ENCODE measurements at regions not wholly inside any gene's neighbourhood (a gene's known extent, or its start where the extent isn't known, plus 50 kb on each side); places are given as distances from the start of the nearest gene placed in this dataset.
A peak's percentile ranks its signal among the peaks of the same experiment; 100 is the strongest.
"Not testable (repeated sequence)": the region's sequence is repeated elsewhere in the genome, so short reads cannot be mapped to it uniquely, and the experiment has no call there.

- H3K9me3 Mint-ChIP-seq; POLR2A ChIA-PET; intact Hi-C loops (cut with micrococcal nuclease); H3K36me3 Mint-ChIP-seq; H3K36me3 ChIP-seq (ENCODE audit: control insufficient read depth in 2 of 3, insufficient read depth in 3 of 3, low read length in 3 of 3); H3K27me3 ChIP-seq (ENCODE audit: control insufficient read depth in 2 of 2, insufficient read depth in 2 of 2, low read length in 2 of 2); H3K4me1 ChIP-seq (ENCODE audit: control insufficient read depth in 2 of 2, insufficient read depth in 2 of 2, low read length in 2 of 2); H3K4me3 Mint-ChIP-seq; H3K4me3 ChIP-seq (ENCODE audit: low read length); H3K4me1 Mint-ChIP-seq; H3K9me3 ChIP-seq (ENCODE audit: control insufficient read depth in 2 of 3, low read length in 3 of 3); H3K27ac ChIP-seq (ENCODE audit: low read depth, low read length); DNase-seq; ATAC-seq; H3K27ac Mint-ChIP-seq; CTCF ChIA-PET: not testable (repeated sequence)
- H3K27me3 Mint-ChIP-seq = peaks cover 4 to 29% (median 12%) of the 10 kb centered on the region in 5 donors
Observed at GRCh38 chr22:23464796-23465195, 115.3 kb downstream of the IGLL1 start.

- ATAC-seq = peak; percentile 32
- H3K4me3 ChIP-seq (ENCODE audit: low read length); DNase-seq; H3K4me3 Mint-ChIP-seq; H3K9me3 Mint-ChIP-seq; H3K27ac Mint-ChIP-seq; POLR2A ChIA-PET; H3K9me3 ChIP-seq (ENCODE audit: control insufficient read depth in 2 of 3, low read length in 3 of 3); intact Hi-C loops (cut with micrococcal nuclease); H3K4me1 ChIP-seq (ENCODE audit: control insufficient read depth in 2 of 2, insufficient read depth in 2 of 2, low read length in 2 of 2); H3K36me3 Mint-ChIP-seq; CTCF ChIA-PET; H3K36me3 ChIP-seq (ENCODE audit: control insufficient read depth in 2 of 3, insufficient read depth in 3 of 3, low read length in 3 of 3); H3K27ac ChIP-seq (ENCODE audit: low read depth, low read length); H3K27me3 ChIP-seq (ENCODE audit: control insufficient read depth in 2 of 2, insufficient read depth in 2 of 2, low read length in 2 of 2): not testable (repeated sequence)
- Mint-ChIP-seq H3K4me1 (peaks cover 0 to 14% (median 8%) of the 10 kb centered on the region in 7 donors), H3K27me3 (peaks cover 19 to 41% (median 37%) of the 10 kb centered on the region in 5 donors)
Observed at GRCh38 chr22:23460517-23461031, 119.5 kb downstream of the IGLL1 start.

- H3K36me3 ChIP-seq (ENCODE audit: control insufficient read depth in 2 of 3, insufficient read depth in 3 of 3, low read length in 3 of 3); CTCF ChIA-PET; H3K27me3 ChIP-seq (ENCODE audit: control insufficient read depth in 2 of 2, insufficient read depth in 2 of 2, low read length in 2 of 2); intact Hi-C loops (cut with micrococcal nuclease); H3K4me1 ChIP-seq (ENCODE audit: control insufficient read depth in 2 of 2, insufficient read depth in 2 of 2, low read length in 2 of 2); H3K9me3 Mint-ChIP-seq; H3K9me3 ChIP-seq (ENCODE audit: control insufficient read depth in 2 of 3, low read length in 3 of 3); H3K4me3 Mint-ChIP-seq; DNase-seq; ATAC-seq; H3K36me3 Mint-ChIP-seq; POLR2A ChIA-PET; H3K27ac ChIP-seq (ENCODE audit: low read depth, low read length); H3K27ac Mint-ChIP-seq; H3K4me3 ChIP-seq (ENCODE audit: low read length): not testable (repeated sequence)
- peaks cover 21 to 46% (median 39%) of the 10 kb centered on the region in 5 donors for H3K27me3 Mint-ChIP-seq
- H3K4me1 Mint-ChIP-seq = peaks cover 0 to 14% (median 8%) of the 10 kb centered on the region in 7 donors
Observed at GRCh38 chr22:23459645-23460516, 120.2 kb downstream of the IGLL1 start.

- Mint-ChIP-seq H3K36me3 (no peaks in the 10 kb centered on the region), H3K9me3 (no peaks in the 10 kb centered on the region), H3K4me3 (no peak overlapping the region), H3K4me1 (peaks cover 0 to 13% (median 7%) of the 10 kb centered on the region in 7 donors), H3K27me3 (peaks cover 22 to 46% (median 39%) of the 10 kb centered on the region in 5 donors), H3K27ac (no peak overlapping the region)
- H3K4me3 ChIP-seq (ENCODE audit: low read length) = no peak overlapping the region
- H3K27ac ChIP-seq (ENCODE audit: low read depth, low read length) = no peak overlapping the region
- no peaks in the 10 kb centered on the region for H3K4me1 ChIP-seq (ENCODE audit: control insufficient read depth in 2 of 2, insufficient read depth in 2 of 2, low read length in 2 of 2)
- DNase-seq = no peak
- no peak for ATAC-seq
- intact Hi-C loops (cut with micrococcal nuclease) = no loop called here
- no peaks in the 10 kb centered on the region for H3K36me3 ChIP-seq (ENCODE audit: control insufficient read depth in 2 of 3, insufficient read depth in 3 of 3, low read length in 3 of 3)
- no peaks in the 10 kb centered on the region for H3K27me3 ChIP-seq (ENCODE audit: control insufficient read depth in 2 of 2, insufficient read depth in 2 of 2, low read length in 2 of 2)
- no peaks in the 10 kb centered on the region for H3K9me3 ChIP-seq (ENCODE audit: control insufficient read depth in 2 of 3, low read length in 3 of 3)
- ChIA-PET CTCF (no interaction called here), POLR2A (no interaction called here)
Observed at GRCh38 chr22:23458663-23459541, 121.2 kb downstream of the IGLL1 start.

- CTCF ChIA-PET = interaction anchor here (0.7 kb wide), 1 partner anchor 1394 kb away, joined by 3 read pairs; no protein-coding TSS in a partner anchor
- ATAC-seq (no peak), DNase-seq (no peak)
- Mint-ChIP-seq H3K27me3 (peaks cover 25 to 51% (median 35%) of the 10 kb centered on the region in 5 donors), H3K36me3 (no peaks in the 10 kb centered on the region), H3K4me3 (peak overlapping the region in 4 of 10 donors; percentile 0 to 61 (median 38)), H3K9me3 (no peaks in the 10 kb centered on the region), H3K4me1 (peaks cover 0 to 15% (median 7%) of the 10 kb centered on the region in 7 donors), H3K27ac (no peak overlapping the region)
- H3K27me3 ChIP-seq (ENCODE audit: control insufficient read depth in 2 of 2, insufficient read depth in 2 of 2, low read length in 2 of 2) = no peaks in the 10 kb centered on the region
- H3K4me1 ChIP-seq (ENCODE audit: control insufficient read depth in 2 of 2, insufficient read depth in 2 of 2, low read length in 2 of 2) = no peaks in the 10 kb centered on the region
- POLR2A ChIA-PET = no interaction called here
- no peaks in the 10 kb centered on the region for H3K9me3 ChIP-seq (ENCODE audit: control insufficient read depth in 2 of 3, low read length in 3 of 3)
- H3K27ac ChIP-seq (ENCODE audit: low read depth, low read length) = no peak overlapping the region
- H3K4me3 ChIP-seq (ENCODE audit: low read length) = no peak overlapping the region
- H3K36me3 ChIP-seq (ENCODE audit: control insufficient read depth in 2 of 3, insufficient read depth in 3 of 3, low read length in 3 of 3) = no peaks in the 10 kb centered on the region
- intact Hi-C loops (cut with micrococcal nuclease) = no loop called here
Observed at GRCh38 chr22:23457380-23457985, 122.6 kb downstream of the IGLL1 start.

- H3K27ac Mint-ChIP-seq; H3K27me3 ChIP-seq (ENCODE audit: control insufficient read depth in 2 of 2, insufficient read depth in 2 of 2, low read length in 2 of 2); POLR2A ChIA-PET; H3K9me3 Mint-ChIP-seq; DNase-seq; CTCF ChIA-PET; H3K27ac ChIP-seq (ENCODE audit: low read depth, low read length); H3K36me3 Mint-ChIP-seq; H3K36me3 ChIP-seq (ENCODE audit: control insufficient read depth in 2 of 3, insufficient read depth in 3 of 3, low read length in 3 of 3); H3K4me3 ChIP-seq (ENCODE audit: low read length); H3K9me3 ChIP-seq (ENCODE audit: control insufficient read depth in 2 of 3, low read length in 3 of 3); intact Hi-C loops (cut with micrococcal nuclease); H3K4me1 ChIP-seq (ENCODE audit: control insufficient read depth in 2 of 2, insufficient read depth in 2 of 2, low read length in 2 of 2): not testable (repeated sequence)
- peak overlapping the region in 6 of 10 donors; percentile 0 to 61 (median 38) for H3K4me3 Mint-ChIP-seq
- ATAC-seq = peak; percentile 31
- H3K27me3 Mint-ChIP-seq = peaks cover 25 to 50% (median 32%) of the 10 kb centered on the region in 5 donors
- H3K4me1 Mint-ChIP-seq = peaks cover 0 to 18% (median 7%) of the 10 kb centered on the region in 7 donors
Observed at GRCh38 chr22:23456666-23457379, 123.3 kb downstream of the IGLL1 start.
